Naive thymus-derived CD4-positive, alpha-beta T cell (primary cell): ENCODE measurements at regions not wholly inside any gene's neighbourhood (a gene's known extent, or its start where the extent isn't known, plus 50 kb on each side); places are given as distances from the start of the nearest gene placed in this dataset.

ENCODE experiments used
- ATAC-seq: fragments of 150-1000 bp; cut with Tn5 transposase; 2 replicates; pipeline ENCODE4 v1.10.0; 2021; ENCODE audit warnings: mild to moderate bottlenecking, moderate library complexity
- CTCF ChIA-PET: fragments of 350-600 bp; sonication (Branson Sonifier 250); formaldehyde crosslinking; loops from one replicate; lab custom pipeline; 2021; ENCODE audit warnings: antibody characterized with exemption; lab: Charles Lee
- POLR2A ChIA-PET: fragments of 350-600 bp; sonication (Branson Sonifier 250); formaldehyde crosslinking; loops from one replicate; lab custom pipeline; 2021; ENCODE audit warnings: antibody characterized with exemption, inconsistent platforms; lab: Charles Lee
- DNase-seq, 9 donors: peaks; one replicate each; pipeline versions ENCODE4 v3.0.0 to v3.0.0-alpha.2; 2020 to 2022; ENCODE audit warnings: mixed read lengths in 1 of 9
- H3K27ac ChIP-seq: one replicate; pipeline ENCODE4 v1.7.0; 2013; ENCODE audit warnings: mild to moderate bottlenecking, low read depth, low read length, moderate library complexity
- H3K27me3 ChIP-seq, 2 donors: one replicate each; pipeline ENCODE4 v1.7.0; 2013; ENCODE audit warnings: low read length in 2 of 2, mild to moderate bottlenecking in 2 of 2, moderate library complexity in 2 of 2; ENCODE audit not compliant: control insufficient read depth in 2 of 2, insufficient read depth in 2 of 2
- H3K36me3 ChIP-seq, 3 experiments: 1 replicate in 2 of 3; 2 replicates in 1 of 3; pipeline ENCODE4 v1.7.0; 2013; ENCODE audit warnings: low read length in 3 of 3, mild to moderate bottlenecking in 3 of 3, moderate library complexity in 1 of 3; ENCODE audit not compliant: insufficient read depth in 3 of 3, control insufficient read depth in 2 of 3
- H3K4me1 ChIP-seq, 2 donors: one replicate each; pipeline ENCODE4 v1.7.0; 2013; ENCODE audit warnings: low read length in 2 of 2, mild to moderate bottlenecking in 2 of 2, moderate library complexity in 1 of 2; ENCODE audit not compliant: control insufficient read depth in 2 of 2, insufficient read depth in 2 of 2
- H3K4me3 ChIP-seq: 2 replicates; pipeline ENCODE4 v1.7.0; 2013; ENCODE audit warnings: mild to moderate bottlenecking, low read length
- H3K9me3 ChIP-seq, 3 experiments: 1 replicate in 2 of 3; 2 replicates in 1 of 3; pipeline ENCODE4 v1.7.0; 2013; ENCODE audit warnings: low read length in 3 of 3; ENCODE audit not compliant: control insufficient read depth in 2 of 3
- H3K27ac Mint-ChIP-seq, 9 donors: one replicate each; pipeline ENCODE4 v1.8.0; 2020 to 2022; ENCODE audit warnings: mixed read lengths in 9 of 9, mild to moderate bottlenecking in 8 of 9, moderate library complexity in 5 of 9, inconsistent platforms in 2 of 9
- H3K27me3 Mint-ChIP-seq, 5 donors: one replicate each; pipeline ENCODE4 v1.8.0; 2021 to 2022; ENCODE audit warnings: mixed read lengths in 5 of 5, mild to moderate bottlenecking in 1 of 5
- H3K36me3 Mint-ChIP-seq, 5 donors: one replicate each; pipeline ENCODE4 v1.8.0; 2020 to 2022; ENCODE audit warnings: mixed read lengths in 5 of 5, mild to moderate bottlenecking in 3 of 5, inconsistent platforms in 1 of 5
- H3K4me1 Mint-ChIP-seq, 7 donors: one replicate each; pipeline ENCODE4 v1.8.0; 2020 to 2022; ENCODE audit warnings: mixed read lengths in 7 of 7, mild to moderate bottlenecking in 3 of 7, inconsistent platforms in 1 of 7
- H3K4me3 Mint-ChIP-seq, 10 donors: one replicate each; pipeline ENCODE4 v1.8.0; 2020 to 2022; ENCODE audit warnings: mild to moderate bottlenecking in 10 of 10, mixed read lengths in 10 of 10, moderate library complexity in 6 of 10, inconsistent platforms in 2 of 10
- H3K9me3 Mint-ChIP-seq, 11 donors: one replicate each; pipeline ENCODE4 v1.8.0; 2020 to 2022; ENCODE audit warnings: mixed read lengths in 11 of 11, mild to moderate bottlenecking in 4 of 11, inconsistent platforms in 1 of 11, moderate library complexity in 1 of 11
- intact Hi-C, 2 donors: fragments of 100-400 bp; cut with micrococcal nuclease; formaldehyde crosslinking; loops; one replicate each; pipeline ENCODE4 v1.15.1; 2023

DNA sequence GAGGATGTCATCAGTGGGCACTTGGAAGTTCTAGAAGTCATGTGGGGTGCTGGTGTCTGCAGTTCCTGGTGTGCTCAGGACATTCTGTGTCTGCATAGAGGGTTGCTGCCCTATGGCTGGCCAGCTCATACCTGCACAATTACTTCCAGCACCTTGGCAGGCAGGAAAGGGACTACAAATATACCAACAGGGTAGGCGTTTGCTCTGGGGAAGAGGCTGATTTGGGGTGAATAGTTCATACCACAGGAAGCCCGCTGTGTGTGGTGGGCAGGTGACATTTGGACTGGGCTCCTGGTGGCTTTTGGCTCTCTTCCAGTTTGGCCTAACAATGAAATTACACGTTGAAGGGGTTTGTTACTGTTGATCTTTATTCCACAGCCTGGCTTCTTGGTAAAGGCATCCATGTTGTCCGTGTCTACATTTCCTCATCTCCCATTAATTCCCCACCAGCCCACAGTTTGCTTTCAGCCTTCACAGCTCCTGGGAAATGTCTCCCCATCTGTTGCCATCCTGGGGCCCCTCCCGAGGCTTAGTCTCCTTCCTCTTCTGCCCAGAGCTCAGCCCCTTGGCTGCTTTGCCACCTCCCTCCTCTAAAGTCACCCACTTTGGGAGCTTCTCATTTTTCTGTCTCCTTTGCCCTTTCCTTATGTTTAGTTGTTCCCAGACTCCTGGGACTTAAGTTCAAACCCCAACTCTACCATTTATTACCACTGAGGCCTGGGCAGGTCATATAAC lies 88.1 kb downstream of the RSPH3 start:
- Mint-ChIP-seq H3K9me3 (peaks cover 0 to 8% (median 0%) of the 10 kb centered on the region in 11 donors), H3K36me3 (peaks cover 0 to 4% (median 0%) of the 10 kb centered on the region in 5 donors), H3K27me3 (no peaks in the 10 kb centered on the region), H3K4me1 (peaks cover 26 to 49% (median 39%) of the 10 kb centered on the region in 7 donors), H3K27ac (peak overlapping the region; percentile 38 to 91 (median 82)), H3K4me3 (peak overlapping the region; percentile 54 to 83 (median 70))
- Histone ChIP-seq H3K4me3 (no peak overlapping the region), H3K27me3 (no peaks in the 10 kb centered on the region), H3K27ac (no peak overlapping the region), H3K36me3 (no peaks in the 10 kb centered on the region), H3K9me3 (no peaks in the 10 kb centered on the region), H3K4me1 (peaks cover 27 to 34% of the 10 kb centered on the region in 2 donors)
- DNase-seq, result peak in 3 of 9 donors; percentile 8 to 13 (median 10)
- peak; percentile 35 for ATAC-seq
- intact Hi-C loops, result loop anchor here in 1 of 2 donors (2.0 kb wide), 3 partner anchors 41 to 93 kb away; partner anchors contain the start of gene EZR
- ChIA-PET POLR2A (interaction anchor here (1.0 to 3.5 kb wide), 5 partner anchors 9 to 114 kb away, joined by 4 to 18 read pairs (median 4); no protein-coding TSS in a partner anchor), CTCF (no interaction called here)

- ChIA-PET CTCF (no interaction called here), POLR2A (interaction anchor here (0.7 to 3.5 kb wide), 5 partner anchors 36 to 189 kb away, joined by 4 to 18 read pairs (median 4); no protein-coding TSS in a partner anchor)
- H3K4me1 ChIP-seq, result peaks cover 23 to 32% of the 10 kb centered on the region in 2 donors
- Mint-ChIP-seq H3K4me3 (peak overlapping the region; percentile 63 to 83 (median 74)), H3K27me3 (peaks cover 0 to 3% (median 0%) of the 10 kb centered on the region in 5 donors), H3K36me3 (peaks cover 0 to 10% (median 5%) of the 10 kb centered on the region in 5 donors), H3K9me3 (peaks cover 4 to 14% (median 9%) of the 10 kb centered on the region in 11 donors), H3K27ac (peak overlapping the region in 8 of 9 donors; percentile 69 to 91 (median 83)), H3K4me1 (peaks cover 26 to 46% (median 37%) of the 10 kb centered on the region in 7 donors)
- peak overlapping the region; percentile 52 for H3K27ac ChIP-seq
- intact Hi-C loops, result loop anchor here in 1 of 2 donors (2.0 kb wide), 3 partner anchors 40 to 92 kb away; partner anchors contain the start of gene EZR
- DNase-seq, result peak in 4 of 9 donors; percentile 25 to 32 (median 28)
- no peaks in the 10 kb centered on the region for H3K36me3 ChIP-seq
- no peaks in the 10 kb centered on the region for H3K27me3 ChIP-seq
- peak overlapping the region; percentile 24 for H3K4me3 ChIP-seq
- peak; percentile 59 for ATAC-seq
- peaks cover 0 to 10% (median 0%) of the 10 kb centered on the region in 3 experiments for H3K9me3 ChIP-seq
These were observed 89.2 kb downstream of the RSPH3 start for GRCh38 chr6:158910484-158911440.

DNA sequence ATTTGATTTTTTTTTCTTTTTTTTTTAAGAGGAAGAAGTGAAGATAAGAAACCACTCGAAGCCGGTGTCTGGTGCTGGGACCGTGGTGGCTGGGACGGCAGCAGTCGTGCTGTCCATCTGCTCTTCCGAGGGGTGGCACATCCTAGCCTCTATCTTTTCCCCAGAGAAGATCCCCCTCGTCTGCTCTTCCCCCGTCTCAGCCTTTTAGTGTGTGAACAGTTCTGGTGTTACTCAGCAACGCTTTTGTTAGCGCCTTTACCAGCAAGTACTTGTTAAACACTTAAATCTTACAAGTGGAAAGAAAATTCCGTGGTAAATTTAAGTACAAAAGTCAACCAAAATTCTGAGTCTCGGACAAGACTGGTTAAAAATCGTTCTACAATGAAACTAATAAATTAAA lies 90.1 kb downstream of the RSPH3 start:
- Histone ChIP-seq H3K4me3 (peak overlapping the region; percentile 24), H3K4me1 (peaks cover 23 to 32% of the 10 kb centered on the region in 2 donors), H3K27ac (peak overlapping the region; percentile 52), H3K36me3 (no peaks in the 10 kb centered on the region), H3K27me3 (no peaks in the 10 kb centered on the region), H3K9me3 (peaks cover 0 to 18% (median 6%) of the 10 kb centered on the region in 3 experiments)
- H3K4me3 Mint-ChIP-seq, result peak overlapping the region in 9 of 10 donors; percentile 39 to 83 (median 72)
- H3K9me3 Mint-ChIP-seq, result peaks cover 9 to 23% (median 16%) of the 10 kb centered on the region in 11 donors
- ChIA-PET POLR2A (interaction anchor here (0.6 to 3.5 kb wide), 2 partner anchors 10 to 40 kb away, joined by 5 to 18 read pairs; no protein-coding TSS in a partner anchor), CTCF (no interaction called here)
- peaks cover 26 to 43% (median 33%) of the 10 kb centered on the region in 7 donors for H3K4me1 Mint-ChIP-seq
- H3K27me3 Mint-ChIP-seq, result peaks cover 0 to 3% (median 0%) of the 10 kb centered on the region in 5 donors
- intact Hi-C loops, result loop anchor here in 1 of 2 donors (2.0 kb wide), 3 partner anchors 39 to 91 kb away; partner anchors contain the start of gene EZR
- H3K27ac Mint-ChIP-seq, result peak overlapping the region in 8 of 9 donors; percentile 40 to 91 (median 76)
- DNase-seq (peak in 1 of 9 donors; percentile 8), ATAC-seq (no peak)
- peaks cover 0 to 17% (median 13%) of the 10 kb centered on the region in 5 donors for H3K36me3 Mint-ChIP-seq

DNA sequence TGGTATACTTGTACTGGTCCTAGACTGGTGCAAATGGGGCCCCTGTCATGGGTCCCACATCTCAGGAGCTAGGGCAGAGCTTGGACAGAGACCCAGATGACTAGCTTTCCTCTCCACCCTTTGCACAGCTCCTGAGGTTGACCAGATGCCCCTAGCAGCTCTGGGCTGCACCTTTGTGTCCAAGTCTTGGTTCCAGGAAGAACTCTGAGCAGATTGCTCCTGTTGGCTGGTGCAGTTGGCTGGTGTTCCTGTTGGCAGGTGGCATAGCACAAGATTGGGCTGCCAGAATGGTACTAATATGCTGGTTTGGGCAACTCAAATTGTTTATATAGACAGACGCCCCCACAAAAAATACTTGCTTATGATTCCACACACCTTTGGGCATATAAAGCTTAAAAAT lies 89.4 kb upstream of the EZR start:
- H3K4me3 Mint-ChIP-seq, result no peak overlapping the region
- H3K27me3 Mint-ChIP-seq, result peaks cover 0 to 3% (median 0%) of the 10 kb centered on the region in 5 donors
- H3K27me3 ChIP-seq, result no peaks in the 10 kb centered on the region
- peaks cover 21 to 38% (median 32%) of the 10 kb centered on the region in 7 donors for H3K4me1 Mint-ChIP-seq
- H3K4me1 ChIP-seq, result peaks cover 23 to 32% of the 10 kb centered on the region in 2 donors
- DNase-seq (no peak), ATAC-seq (no peak)
- peak overlapping the region in 1 of 9 donors; percentile 28 for H3K27ac Mint-ChIP-seq
- POLR2A ChIA-PET, result interaction anchor here (0.6 to 3.5 kb wide), 2 partner anchors 39 to 99 kb away, joined by 3 to 18 read pairs; no protein-coding TSS in a partner anchor
- H3K4me3 ChIP-seq, result no peak overlapping the region
- no peak overlapping the region for H3K27ac ChIP-seq
- intact Hi-C loops, result no loop called here
- H3K36me3 Mint-ChIP-seq, result peaks cover 0 to 19% (median 15%) of the 10 kb centered on the region in 5 donors
- CTCF ChIA-PET, result no interaction called here
- H3K9me3 ChIP-seq, result peaks cover 0 to 18% (median 7%) of the 10 kb centered on the region in 3 experiments
- H3K9me3 Mint-ChIP-seq, result peaks cover 13 to 31% (median 25%) of the 10 kb centered on the region in 11 donors
- no peaks in the 10 kb centered on the region for H3K36me3 ChIP-seq

DNA sequence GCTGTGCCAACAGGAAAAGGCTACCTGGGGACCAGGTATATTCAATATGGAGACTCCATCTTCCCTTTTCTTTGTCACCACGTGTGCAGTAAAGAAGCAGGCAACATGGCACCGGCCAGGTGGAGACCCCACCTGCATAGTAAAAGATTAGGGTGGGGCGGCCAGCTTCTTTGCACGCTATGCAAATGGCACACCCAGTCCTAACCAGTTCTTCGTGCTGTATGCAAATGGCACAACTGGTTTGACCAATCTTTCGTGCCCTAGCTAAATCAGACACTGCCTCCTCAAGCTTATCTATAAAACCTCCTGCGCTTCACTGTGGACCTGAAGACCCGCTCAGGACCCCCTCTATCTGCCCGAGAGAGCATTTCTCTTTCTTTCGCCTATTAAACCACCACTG lies 88.8 kb upstream of the EZR start:
- Histone ChIP-seq H3K4me1 (peaks cover 23 to 32% of the 10 kb centered on the region in 2 donors), H3K27ac (no peak overlapping the region), H3K9me3 (peaks cover 0 to 18% (median 7%) of the 10 kb centered on the region in 3 experiments), H3K36me3 (no peaks in the 10 kb centered on the region), H3K27me3 (no peaks in the 10 kb centered on the region), H3K4me3 (no peak overlapping the region)
- Mint-ChIP-seq H3K36me3 (peaks cover 0 to 19% (median 15%) of the 10 kb centered on the region in 5 donors), H3K4me1 (peaks cover 17 to 34% (median 31%) of the 10 kb centered on the region in 7 donors), H3K27me3 (peaks cover 0 to 3% (median 0%) of the 10 kb centered on the region in 5 donors), H3K27ac (no peak overlapping the region), H3K4me3 (no peak overlapping the region), H3K9me3 (peaks cover 13 to 31% (median 25%) of the 10 kb centered on the region in 11 donors)
- CTCF ChIA-PET, result no interaction called here
- intact Hi-C loops, result no loop called here
- ATAC-seq (no peak), DNase-seq (no peak)
- POLR2A ChIA-PET, result interaction anchor here (0.7 to 3.5 kb wide), 2 partner anchors 38 to 68 kb away, joined by 3 to 18 read pairs; no protein-coding TSS in a partner anchor
